LNCAP (cell line): ENCODE measurements at regions not wholly inside any gene's neighbourhood (a gene's known extent, or its start where the extent isn't known, plus 50 kb on each side); places are given as distances from the start of the nearest gene placed in this dataset.

Experiments
- CTCF ChIP-seq: fragments of 450-650 bp; IDR thresholded peaks from 2 replicates; pipeline ENCODE4 v1.5.1; 2017; ENCODE audit warnings: mild to moderate bottlenecking

GRCh38 chr1:47675721-47676120, 237.9 kb downstream of the FOXD2 start:
- no peak for TF ChIP-seq CTCF

- TF ChIP-seq CTCF = no peak
These were observed 238.6 kb downstream of the FOXD2 start for GRCh38 chr1:47676311-47677054.

GRCh38 chr1:47677241-47677940, 239.5 kb downstream of the FOXD2 start:
- TF ChIP-seq CTCF = no peak

GRCh38 chr1:47678464-47678980, 240.7 kb downstream of the FOXD2 start:
- no peak for TF ChIP-seq CTCF

- no peak for TF ChIP-seq CTCF
These were observed 241.5 kb downstream of the FOXD2 start for GRCh38 chr1:47679301-47679791.

GRCh38 chr1:47679826-47680225, 242.0 kb downstream of the FOXD2 start:
- no peak for TF ChIP-seq CTCF

GRCh38 chr1:47680815-47681475, 243.1 kb downstream of the FOXD2 start:
- TF ChIP-seq CTCF = no peak
